ENCODE measurements at regions not wholly inside any gene's neighbourhood (a gene's known extent, or its start where the extent isn't known, plus 50 kb on each side); places are given as distances from the start of the nearest gene placed in this dataset.

DNA sequence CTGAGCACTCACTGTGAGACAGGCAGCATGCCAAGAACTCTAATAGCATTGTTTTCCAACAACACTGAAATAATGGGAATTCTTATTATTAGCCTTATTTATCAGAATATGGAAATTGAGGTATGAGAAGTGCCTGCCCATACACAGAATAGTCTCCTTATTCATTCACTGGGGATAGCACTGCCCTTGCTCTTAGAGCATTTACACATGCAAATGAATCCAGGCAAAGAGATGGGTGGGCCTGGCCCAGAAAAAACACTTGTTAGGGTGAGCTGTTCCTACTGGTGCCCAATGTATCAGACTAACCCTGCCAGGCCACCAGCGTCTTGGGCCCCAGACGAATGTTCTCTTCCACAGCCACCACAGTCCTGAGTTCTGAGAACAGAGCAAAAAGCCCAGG is 112.9 kb downstream of the TUBA3C start:
- Histone ChIP-seq H2AFZ (ENCODE audit: low read length) (no peak overlapping the region), H3K79me2 (ENCODE audit: insufficient read depth, low read depth, low read length) (no peaks in the 10 kb centered on the region), H3K36me3 (ENCODE audit: insufficient read depth, low read length) (no peaks in the 10 kb centered on the region), H4K20me1 (ENCODE audit: insufficient read depth, low read length) (no peaks in the 10 kb centered on the region), H3K27ac (ENCODE audit: low read depth, low read length, poor library complexity, severe bottlenecking) (no peak overlapping the region), H3K9me2 (ENCODE audit: insufficient read depth, low read length) (no peaks in the 10 kb centered on the region), H3K4me3 (ENCODE audit: low read depth, low read length, poor library complexity, severe bottlenecking) (no peak overlapping the region), H3K4me1 (ENCODE audit: insufficient read depth, low read length, poor library complexity, severe bottlenecking) (no peaks in the 10 kb centered on the region), H3K4me2 (ENCODE audit: low read length) (no peak overlapping the region), H3K9me3 (ENCODE audit: low read length) (0 out of 2 replicates have a peak, but pooled peaks cover 8% of the 10 kb centered on the region)
- no peak for TF ChIP-seq EZH2phosphoT487 (IDR thresholded peaks at IDR 0.05; ENCODE audit: borderline replicate concordance, low read depth, low read length)
- TF ChIP-seq, protein P1, sequence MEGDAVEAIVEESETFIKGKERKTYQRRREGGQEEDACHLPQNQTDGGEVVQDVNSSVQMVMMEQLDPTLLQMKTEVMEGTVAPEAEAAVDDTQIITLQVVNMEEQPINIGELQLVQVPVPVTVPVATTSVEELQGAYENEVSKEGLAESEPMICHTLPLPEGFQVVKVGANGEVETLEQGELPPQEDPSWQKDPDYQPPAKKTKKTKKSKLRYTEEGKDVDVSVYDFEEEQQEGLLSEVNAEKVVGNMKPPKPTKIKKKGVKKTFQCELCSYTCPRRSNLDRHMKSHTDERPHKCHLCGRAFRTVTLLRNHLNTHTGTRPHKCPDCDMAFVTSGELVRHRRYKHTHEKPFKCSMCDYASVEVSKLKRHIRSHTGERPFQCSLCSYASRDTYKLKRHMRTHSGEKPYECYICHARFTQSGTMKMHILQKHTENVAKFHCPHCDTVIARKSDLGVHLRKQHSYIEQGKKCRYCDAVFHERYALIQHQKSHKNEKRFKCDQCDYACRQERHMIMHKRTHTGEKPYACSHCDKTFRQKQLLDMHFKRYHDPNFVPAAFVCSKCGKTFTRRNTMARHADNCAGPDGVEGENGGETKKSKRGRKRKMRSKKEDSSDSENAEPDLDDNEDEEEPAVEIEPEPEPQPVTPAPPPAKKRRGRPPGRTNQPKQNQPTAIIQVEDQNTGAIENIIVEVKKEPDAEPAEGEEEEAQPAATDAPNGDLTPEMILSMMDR (conservative IDR thresholded peaks at IDR 0.05; ENCODE audit: low read length): no peak
- intact Hi-C loops (cut with micrococcal nuclease; ENCODE audit: unreplicated experiment): no loop called here
- no peak for DNase-seq (ENCODE audit: low spot score)
- BruUV-seq (replicated peaks): no TSS peak
- ChIA-PET CTCF (ENCODE audit: unreplicated experiment) (no interaction called here), POLR2A (no interaction called here)

DNA sequence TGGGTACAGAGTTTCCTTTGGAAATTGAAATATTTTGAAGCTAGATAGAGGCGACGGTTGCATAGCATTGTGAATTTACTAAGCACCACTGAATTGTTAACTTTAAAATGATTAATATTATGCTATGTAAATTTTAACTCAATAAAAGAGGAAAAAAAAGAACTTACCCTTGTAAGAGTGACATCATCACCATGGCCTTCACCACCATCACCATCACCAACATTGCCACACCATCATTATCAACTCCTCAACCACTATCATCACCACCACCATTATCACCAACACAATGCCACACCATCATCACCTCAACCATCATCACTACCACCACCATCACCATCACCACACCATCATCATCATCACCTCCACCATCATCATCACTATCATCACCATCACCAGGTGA is 113.9 kb downstream of the TUBA3C start:
- Histone ChIP-seq H4K20me1 (ENCODE audit: insufficient read depth, low read length) (no peaks in the 10 kb centered on the region), H3K36me3 (ENCODE audit: insufficient read depth, low read length) (no peaks in the 10 kb centered on the region), H3K9me3 (ENCODE audit: low read length) (0 out of 2 replicates have a peak, but pooled peaks cover 8% of the 10 kb centered on the region), H3K79me2 (ENCODE audit: insufficient read depth, low read depth, low read length) (no peaks in the 10 kb centered on the region), H3K9me2 (ENCODE audit: insufficient read depth, low read length) (no peaks in the 10 kb centered on the region), H3K4me1 (ENCODE audit: insufficient read depth, low read length, poor library complexity, severe bottlenecking) (no peaks in the 10 kb centered on the region), H2AFZ (ENCODE audit: low read length) (no peak overlapping the region), H3K4me3 (ENCODE audit: low read depth, low read length, poor library complexity, severe bottlenecking) (no peak overlapping the region), H3K27ac (ENCODE audit: low read depth, low read length, poor library complexity, severe bottlenecking) (no peak overlapping the region), H3K4me2 (ENCODE audit: low read length) (no peak overlapping the region)
- POLR2A ChIA-PET: no interaction called here
- no peak for DNase-seq (ENCODE audit: low spot score)
- TF ChIP-seq, protein P1 (conservative IDR thresholded peaks at IDR 0.05; ENCODE audit: low read length): no peak
- TF ChIP-seq EZH2phosphoT487 (IDR thresholded peaks at IDR 0.05; ENCODE audit: borderline replicate concordance, low read depth, low read length): no peak
- CTCF ChIA-PET (ENCODE audit: unreplicated experiment): no interaction called here
- intact Hi-C loops (cut with micrococcal nuclease; ENCODE audit: unreplicated experiment): no loop called here
- BruUV-seq (replicated peaks): no TSS peak

- ChIA-PET POLR2A (no interaction called here), CTCF (ENCODE audit: unreplicated experiment) (no interaction called here)
- no TSS peak for BruUV-seq (replicated peaks)
- TF ChIP-seq EZH2phosphoT487 (IDR thresholded peaks at IDR 0.05; ENCODE audit: borderline replicate concordance, low read depth, low read length): no peak
- TF ChIP-seq, protein P1 (conservative IDR thresholded peaks at IDR 0.05; ENCODE audit: low read length): no peak
- Histone ChIP-seq H3K9me3 (ENCODE audit: low read length) (0 out of 2 replicates have a peak, but pooled peaks cover 8% of the 10 kb centered on the region), H4K20me1 (ENCODE audit: insufficient read depth, low read length) (no peaks in the 10 kb centered on the region), H3K79me2 (ENCODE audit: insufficient read depth, low read depth, low read length) (no peaks in the 10 kb centered on the region), H3K4me3 (ENCODE audit: low read depth, low read length, poor library complexity, severe bottlenecking) (no peak overlapping the region), H3K4me1 (ENCODE audit: insufficient read depth, low read length, poor library complexity, severe bottlenecking) (no peaks in the 10 kb centered on the region), H3K27ac (ENCODE audit: low read depth, low read length, poor library complexity, severe bottlenecking) (no peak overlapping the region), H3K4me2 (ENCODE audit: low read length) (no peak overlapping the region), H2AFZ (ENCODE audit: low read length) (no peak overlapping the region), H3K9me2 (ENCODE audit: insufficient read depth, low read length) (no peaks in the 10 kb centered on the region), H3K36me3 (ENCODE audit: insufficient read depth, low read length) (no peaks in the 10 kb centered on the region)
- DNase-seq (ENCODE audit: low spot score): no peak
- intact Hi-C loops (cut with micrococcal nuclease; ENCODE audit: unreplicated experiment): no loop called here
Observed at GRCh38 chr13:19062801-19063200, 118.8 kb downstream of the TUBA3C start.

All from OCI-LY7 (cell line).